Adrenal gland (tissue), 5 donors: ENCODE measurements at regions not wholly inside any gene's neighbourhood (a gene's known extent, or its start where the extent isn't known, plus 50 kb on each side); places are given as distances from the start of the nearest gene placed in this dataset.

ENCODE experiments used
- CTCF ChIP-seq, 6 experiments: fragments of 450-650 bp in 4 of 6; fragments of 200-600 bp in 2 of 6; sonication (generic) in 1 of 6; IDR thresholded peaks; 1 replicate in 5 of 6; 2 replicates in 1 of 6; pipeline versions ENCODE4 v1.5.1 to v1.8.0; 2016 to 2021; ENCODE audit warnings: antibody characterized with exemption in 6 of 6, mild to moderate bottlenecking in 2 of 6, moderate library complexity in 1 of 6
- POLR2A ChIP-seq, 2 donors: fragments of 450-650 bp; IDR thresholded peaks; one replicate each; pipeline ENCODE4 v1.6.1; 2017; ENCODE audit warnings: antibody characterized with exemption in 2 of 2, mild to moderate bottlenecking in 2 of 2, moderate library complexity in 1 of 2
- donor health status: DM: no; HTN: no; CAD: no.

GRCh38 chr10:56880606-56881005 is 519.5 kb upstream of the ZWINT start:
- no peak for TF ChIP-seq POLR2A (IDR thresholded peaks at IDR 0.05)
- TF ChIP-seq CTCF (IDR thresholded peaks at IDR 0.05), result no peak
